GM18951 (cell line): ENCODE measurements at regions not wholly inside any gene's neighbourhood (a gene's known extent, or its start where the extent isn't known, plus 50 kb on each side); places are given as distances from the start of the nearest gene placed in this dataset.
"Not testable (repeated sequence)": the region's sequence is repeated elsewhere in the genome, so short reads cannot be mapped to it uniquely, and the experiment has no call there.

ENCODE experiments used
- POLR2A ChIP-seq: IDR thresholded peaks from 4 replicates; pipeline ENCODE4 v1.6.1; 2011; ENCODE audit warnings: mild to moderate bottlenecking; ENCODE audit not compliant: insufficient read length, insufficient read depth; ENCODE audit errors: extremely low read depth
- in situ Hi-C: fragments of 300-500 bp; cut with MboI; formaldehyde crosslinking; loops from one replicate; pipeline ENCODE4 v1.12.0; 2022; ENCODE audit warnings: low sequenced_read_pairs, mixed read lengths, inconsistent platforms; ENCODE audit not compliant: unreplicated experiment

DNA sequence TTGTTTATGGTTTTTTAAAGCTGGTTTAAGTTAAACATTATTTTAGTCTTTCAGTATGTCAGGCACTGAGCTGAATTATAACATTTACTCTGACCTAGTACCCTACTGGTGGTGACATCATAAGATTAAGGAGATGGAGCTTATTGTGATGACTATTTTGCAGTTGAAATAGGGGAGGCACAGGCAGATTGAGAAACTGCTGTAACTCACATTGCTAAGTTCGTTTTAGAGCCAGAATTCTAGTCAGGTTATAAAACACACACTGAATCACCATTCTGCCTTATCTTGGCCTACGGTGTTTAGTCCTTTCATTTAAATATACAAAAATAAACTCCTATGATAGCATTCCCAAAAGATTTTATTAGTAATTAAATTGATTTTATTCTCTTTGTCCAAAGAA is 584.1 kb downstream of the TFAP2A start:
- TF ChIP-seq POLR2A = no peak
- in situ Hi-C loops = no loop called here

DNA sequence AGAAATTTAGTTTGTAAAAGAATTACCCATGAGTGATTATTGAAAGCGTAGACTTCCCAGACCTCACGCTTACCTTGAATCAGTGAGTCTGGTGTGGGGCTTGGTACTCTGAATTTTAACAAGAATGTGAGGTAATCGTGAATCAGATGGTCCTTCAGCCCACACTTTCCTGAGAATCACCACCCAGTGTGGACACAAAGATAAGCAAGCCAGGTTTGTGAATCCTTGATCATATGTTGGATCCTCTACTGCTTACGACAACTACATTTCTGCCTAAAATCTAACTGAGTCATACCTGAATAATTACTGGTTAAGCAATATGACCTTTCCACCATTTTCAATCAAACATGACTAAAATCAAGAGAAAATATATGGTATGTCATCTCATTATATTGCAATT is 589.3 kb downstream of the TFAP2A start:
- no peak for TF ChIP-seq POLR2A
- in situ Hi-C loops = no loop called here

DNA sequence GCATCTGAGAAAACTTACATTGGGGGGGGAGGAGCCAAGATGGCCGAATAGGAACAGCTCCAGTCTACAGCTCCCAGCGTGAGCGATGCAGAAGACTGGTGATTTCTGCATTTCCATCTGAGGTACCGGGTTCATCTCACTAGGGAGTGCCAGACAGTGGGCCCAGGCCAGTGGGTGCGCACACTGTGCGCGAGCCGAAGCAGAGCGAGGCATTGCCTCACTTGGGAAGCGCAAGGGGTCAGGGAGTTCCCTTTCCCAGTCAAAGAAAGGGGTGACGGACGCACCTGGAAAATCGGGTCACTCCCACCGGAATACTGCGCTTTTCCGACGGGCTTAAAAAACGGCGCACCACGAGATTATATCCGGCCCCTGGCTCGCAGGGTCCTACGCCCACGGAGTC is 604.1 kb downstream of the TFAP2A start:
- in situ Hi-C loops = not testable (repeated sequence)

- in situ Hi-C loops = no loop called here
- TF ChIP-seq POLR2A = no peak
These were observed 604.6 kb downstream of the TFAP2A start for GRCh38 chr6:9810286-9810685.

GRCh38 chr6:9806195-9806594 is 608.7 kb downstream of the TFAP2A start:
- TF ChIP-seq POLR2A = no peak
- in situ Hi-C loops = no loop called here

DNA sequence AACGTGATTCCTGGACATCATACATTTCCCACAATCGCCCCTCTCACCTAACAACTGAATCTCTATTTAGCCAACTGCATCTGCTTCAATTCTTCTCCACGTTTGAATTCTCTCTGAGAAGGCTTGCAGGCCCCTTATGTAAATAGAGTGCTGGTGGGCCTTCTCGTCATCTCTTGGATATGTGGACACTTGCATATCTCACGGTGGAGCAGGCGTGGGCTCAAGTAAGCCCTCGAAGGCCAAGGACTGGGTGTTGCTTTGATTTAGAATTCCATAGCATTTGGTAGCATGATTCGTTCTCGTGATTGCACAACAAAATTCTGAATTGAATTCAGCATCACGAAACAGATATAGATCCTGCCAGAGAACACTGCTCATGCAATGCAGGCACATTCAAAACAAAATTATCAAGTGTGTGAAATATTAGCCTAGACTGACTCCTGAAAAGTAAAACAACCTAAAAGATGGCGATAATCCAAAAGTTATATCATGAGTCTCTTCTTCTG is 613.6 kb downstream of the TFAP2A start:
- TF ChIP-seq POLR2A = no peak
- in situ Hi-C loops = no loop called here

- in situ Hi-C loops = no loop called here
- TF ChIP-seq POLR2A = no peak
These were observed 615.3 kb downstream of the TFAP2A start for GRCh38 chr6:9799582-9799981.

- in situ Hi-C loops = no loop called here
- no peak for TF ChIP-seq POLR2A
These were observed 618.0 kb downstream of the TFAP2A start for GRCh38 chr6:9796827-9797226.

- in situ Hi-C loops = no loop called here
- no peak for TF ChIP-seq POLR2A
These were observed 619.0 kb downstream of the TFAP2A start for GRCh38 chr6:9795880-9796279.

GRCh38 chr6:9789201-9789600 is 625.7 kb downstream of the TFAP2A start:
- no peak for TF ChIP-seq POLR2A
- in situ Hi-C loops = no loop called here

- in situ Hi-C loops = no loop called here
- TF ChIP-seq POLR2A = no peak
These were observed 630.1 kb downstream of the TFAP2A start for GRCh38 chr6:9784786-9785185.

- in situ Hi-C loops = no loop called here
- no peak for TF ChIP-seq POLR2A
These were observed 631.3 kb downstream of the TFAP2A start for GRCh38 chr6:9783567-9783966.

DNA sequence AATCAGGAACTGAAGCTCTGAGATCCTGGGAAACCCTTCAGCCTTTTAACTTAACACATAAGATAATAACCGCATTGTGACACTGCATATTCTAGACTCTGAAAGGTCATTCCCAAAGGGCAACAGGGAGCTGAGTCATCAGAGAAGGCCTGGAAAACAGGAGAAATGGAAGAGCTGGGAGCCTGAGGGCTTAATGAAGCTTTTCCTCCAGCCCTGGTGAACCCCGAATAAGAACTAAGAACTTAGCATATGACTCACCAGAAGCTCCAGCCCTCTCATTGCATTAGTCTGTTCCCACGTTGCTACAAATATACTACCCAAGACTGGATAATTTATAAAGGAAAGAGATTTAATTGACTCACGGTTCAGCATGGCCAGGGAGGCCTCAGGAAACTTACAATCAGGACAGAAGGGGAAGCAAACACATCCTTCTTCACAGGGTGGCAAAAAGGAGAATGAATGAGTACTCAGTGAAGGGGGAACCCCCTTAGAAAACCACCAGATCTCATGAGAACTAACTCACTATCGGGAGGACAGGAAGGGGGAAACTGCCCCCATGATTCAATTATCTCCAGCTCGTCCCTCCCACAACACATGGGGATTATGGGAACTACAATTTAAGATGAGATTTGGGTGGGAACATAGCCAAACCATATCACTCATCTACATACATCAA is 648.5 kb downstream of the TFAP2A start:
- in situ Hi-C loops = no loop called here
- no peak for TF ChIP-seq POLR2A

GRCh38 chr6:9761220-9761619 is 653.7 kb downstream of the TFAP2A start:
- in situ Hi-C loops = no loop called here
- no peak for TF ChIP-seq POLR2A

DNA sequence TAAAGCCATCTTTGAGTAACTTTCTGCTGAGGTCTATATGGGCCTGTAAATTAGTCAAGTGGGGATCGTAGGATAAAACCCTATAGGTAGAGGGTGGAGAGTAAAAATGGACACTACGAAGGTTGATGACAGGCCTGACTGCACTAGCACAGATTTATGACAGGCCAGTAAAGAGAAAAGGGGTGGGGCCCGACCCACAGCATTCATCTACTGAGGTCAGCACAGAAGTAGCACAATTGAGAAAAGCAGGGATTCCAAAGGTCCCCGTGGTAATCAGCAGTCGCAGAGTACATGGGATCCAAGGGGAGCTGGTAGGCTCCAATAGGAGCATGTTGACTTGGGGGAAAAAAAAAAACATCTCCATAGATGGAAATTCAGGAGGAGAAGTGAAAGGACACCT is 660.4 kb downstream of the TFAP2A start:
- no peak for TF ChIP-seq POLR2A
- in situ Hi-C loops = no loop called here
